Nephron progenitor cell (in vitro differentiated cells): ENCODE measurements at regions not wholly inside any gene's neighbourhood (a gene's known extent, or its start where the extent isn't known, plus 50 kb on each side); places are given as distances from the start of the nearest gene placed in this dataset.
"Not testable (repeated sequence)": the region's sequence is repeated elsewhere in the genome, so short reads cannot be mapped to it uniquely, and the experiment has no call there.

Experiments
- DNase-seq: peaks from one replicate; pipeline ENCODE4 v3.0.0; 2021
- H3K27ac Mint-ChIP-seq: 2 replicates; pipeline ENCODE4 v1.8.0; 2021; ENCODE audit warnings: mild to moderate bottlenecking, moderate library complexity, mixed read lengths
- H3K27me3 Mint-ChIP-seq: 2 replicates; pipeline ENCODE4 v1.8.0; 2021; ENCODE audit warnings: mild to moderate bottlenecking, low read depth, mixed read lengths; ENCODE audit not compliant: poor library complexity
- H3K36me3 Mint-ChIP-seq: 2 replicates; pipeline ENCODE4 v1.8.0; 2021; ENCODE audit warnings: low read depth, mixed read lengths
- H3K4me1 Mint-ChIP-seq: 2 replicates; pipeline ENCODE4 v1.8.0; 2021; ENCODE audit warnings: mixed read lengths
- H3K4me3 Mint-ChIP-seq: 2 replicates; pipeline ENCODE4 v1.8.0; 2021; ENCODE audit warnings: mild to moderate bottlenecking, moderate library complexity, mixed read lengths
- H3K9me3 Mint-ChIP-seq: 2 replicates; pipeline ENCODE4 v1.8.0; 2021; ENCODE audit warnings: mild to moderate bottlenecking, moderate library complexity, mixed read lengths
- TF ChIP-seq, protein P1 (sequence below): fragments of 200-600 bp; sonication (generic); IDR thresholded peaks from 2 replicates; pipeline ENCODE4 v1.5.0; 2021; ENCODE audit warnings: antibody characterized with exemption

DNA sequence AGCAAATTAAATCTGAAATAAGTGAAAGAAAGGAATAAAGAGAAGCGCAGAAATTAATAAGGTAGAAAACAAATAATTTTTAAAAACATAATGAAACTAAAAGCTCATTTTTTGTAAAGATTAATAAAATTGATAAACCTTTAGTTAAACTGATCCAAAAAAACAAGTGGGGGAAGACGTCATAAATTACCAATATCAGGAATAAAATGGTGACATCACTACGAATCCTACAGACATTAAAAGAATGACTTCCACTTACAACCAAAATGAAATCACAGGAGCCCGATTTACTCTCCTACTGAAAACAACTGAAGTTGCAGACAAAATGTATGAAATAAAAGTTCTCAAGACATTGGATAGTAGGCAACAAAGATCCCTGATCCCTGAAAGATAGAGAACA, 68.1 kb upstream of the IFFO2 start:
- Mint-ChIP-seq H3K36me3 (no peaks in the 10 kb centered on the region), H3K9me3 (peaks cover 28% of the 10 kb centered on the region), H3K4me3 (no peak overlapping the region), H3K27me3 (peaks cover 22% of the 10 kb centered on the region), H3K27ac (no peak overlapping the region), H3K4me1 (peaks cover 6% of the 10 kb centered on the region)
- DNase-seq, result no peak
- TF ChIP-seq, protein P1, sequence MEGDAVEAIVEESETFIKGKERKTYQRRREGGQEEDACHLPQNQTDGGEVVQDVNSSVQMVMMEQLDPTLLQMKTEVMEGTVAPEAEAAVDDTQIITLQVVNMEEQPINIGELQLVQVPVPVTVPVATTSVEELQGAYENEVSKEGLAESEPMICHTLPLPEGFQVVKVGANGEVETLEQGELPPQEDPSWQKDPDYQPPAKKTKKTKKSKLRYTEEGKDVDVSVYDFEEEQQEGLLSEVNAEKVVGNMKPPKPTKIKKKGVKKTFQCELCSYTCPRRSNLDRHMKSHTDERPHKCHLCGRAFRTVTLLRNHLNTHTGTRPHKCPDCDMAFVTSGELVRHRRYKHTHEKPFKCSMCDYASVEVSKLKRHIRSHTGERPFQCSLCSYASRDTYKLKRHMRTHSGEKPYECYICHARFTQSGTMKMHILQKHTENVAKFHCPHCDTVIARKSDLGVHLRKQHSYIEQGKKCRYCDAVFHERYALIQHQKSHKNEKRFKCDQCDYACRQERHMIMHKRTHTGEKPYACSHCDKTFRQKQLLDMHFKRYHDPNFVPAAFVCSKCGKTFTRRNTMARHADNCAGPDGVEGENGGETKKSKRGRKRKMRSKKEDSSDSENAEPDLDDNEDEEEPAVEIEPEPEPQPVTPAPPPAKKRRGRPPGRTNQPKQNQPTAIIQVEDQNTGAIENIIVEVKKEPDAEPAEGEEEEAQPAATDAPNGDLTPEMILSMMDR, result no peak

- DNase-seq, result no peak
- peaks cover 6% of the 10 kb centered on the region for H3K4me1 Mint-ChIP-seq
- H3K27me3 Mint-ChIP-seq, result peaks cover 19% of the 10 kb centered on the region
- H3K27ac Mint-ChIP-seq, result no peak overlapping the region
- H3K36me3 Mint-ChIP-seq, result no peaks in the 10 kb centered on the region
- no peak overlapping the region for H3K4me3 Mint-ChIP-seq
- H3K9me3 Mint-ChIP-seq, result peaks cover 31% of the 10 kb centered on the region
- TF ChIP-seq, protein P1, result no peak
Measured at GRCh38 chr1:19023787-19024186, 67.3 kb upstream of the IFFO2 start.

- TF ChIP-seq, protein P1, result no peak
- DNase-seq, result no peak
- no peaks in the 10 kb centered on the region for H3K4me1 Mint-ChIP-seq
- peaks cover 15% of the 10 kb centered on the region for H3K27me3 Mint-ChIP-seq
- H3K36me3 Mint-ChIP-seq, result no peaks in the 10 kb centered on the region
- H3K9me3 Mint-ChIP-seq, result peaks cover 31% of the 10 kb centered on the region
- H3K4me3 Mint-ChIP-seq, result no peak overlapping the region
- no peak overlapping the region for H3K27ac Mint-ChIP-seq
Measured at GRCh38 chr1:19021845-19022244, 65.4 kb upstream of the IFFO2 start.

GRCh38 chr1:19019288-19019687, 62.8 kb upstream of the IFFO2 start:
- Mint-ChIP-seq H3K4me1 (peaks cover 13% of the 10 kb centered on the region), H3K9me3 (peaks cover 25% of the 10 kb centered on the region), H3K27me3 (peaks cover 15% of the 10 kb centered on the region)
- H3K36me3 Mint-ChIP-seq, DNase-seq, H3K27ac Mint-ChIP-seq, H3K4me3 Mint-ChIP-seq: not testable (repeated sequence)

DNA sequence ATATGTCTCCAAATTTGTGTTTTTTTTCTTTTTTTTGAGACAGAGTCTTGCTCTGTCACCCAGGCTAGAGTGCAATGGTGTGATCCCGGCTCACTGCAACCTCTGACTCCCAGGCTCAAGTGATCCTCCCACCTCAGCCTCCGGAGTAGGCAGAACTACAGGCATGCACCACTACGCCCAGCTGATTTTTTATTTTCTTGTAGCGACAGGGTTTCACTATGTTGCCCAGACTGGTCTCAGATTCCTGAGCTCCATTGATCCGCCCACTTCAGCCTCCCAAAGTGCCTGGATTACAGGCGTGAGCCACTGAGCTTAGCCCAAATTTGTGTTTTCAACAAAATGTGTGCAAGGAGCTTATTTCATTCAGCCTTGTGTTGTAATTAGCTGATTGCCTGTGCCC, 59.0 kb upstream of the IFFO2 start:
- Mint-ChIP-seq H3K9me3 (peaks cover 3% of the 10 kb centered on the region), H3K27ac (no peak overlapping the region), H3K4me3 (no peak overlapping the region), H3K36me3 (no peaks in the 10 kb centered on the region), H3K27me3 (peaks cover 3% of the 10 kb centered on the region), H3K4me1 (peaks cover 51% of the 10 kb centered on the region)
- TF ChIP-seq, protein P1, result no peak
- DNase-seq, result no peak

GRCh38 chr1:19014765-19015164, 58.3 kb upstream of the IFFO2 start:
- H3K4me3 Mint-ChIP-seq, result no peak overlapping the region
- H3K36me3 Mint-ChIP-seq, result no peaks in the 10 kb centered on the region
- peaks cover 3% of the 10 kb centered on the region for H3K9me3 Mint-ChIP-seq
- no peak overlapping the region for H3K27ac Mint-ChIP-seq
- no peak for DNase-seq
- H3K27me3 Mint-ChIP-seq, result no peaks in the 10 kb centered on the region
- TF ChIP-seq, protein P1, result no peak
- H3K4me1 Mint-ChIP-seq, result peaks cover 58% of the 10 kb centered on the region
